H9 (cell line): ENCODE measurements at regions not wholly inside any gene's neighbourhood (a gene's known extent, or its start where the extent isn't known, plus 50 kb on each side); places are given as distances from the start of the nearest gene placed in this dataset.

Experiments used
- DNase-seq: peaks from one replicate; pipeline ENCODE4 v3.0.0-alpha.2; 2017
- H2AFZ ChIP-seq: one replicate; pipeline ENCODE4 v1.6.1; 2013; ENCODE audit warnings: mild to moderate bottlenecking, low read length, control low read depth, moderate library complexity
- H2AK5ac ChIP-seq: 2 replicates; pipeline ENCODE4 v1.6.1; 2013; ENCODE audit warnings: low read length, control low read depth, mixed read lengths; ENCODE audit not compliant: insufficient read length
- H2BK120ac ChIP-seq: one replicate; pipeline ENCODE4 v1.6.1; 2013; ENCODE audit warnings: low read depth, mild to moderate bottlenecking, low read length, control low read depth, inconsistent platforms; ENCODE audit not compliant: poor library complexity, severe bottlenecking
- H2BK12ac ChIP-seq: 2 replicates; pipeline ENCODE4 v1.6.1; 2013; ENCODE audit warnings: low read length, control low read depth, mixed read lengths, low read depth; ENCODE audit not compliant: insufficient read length
- H2BK15ac ChIP-seq: 2 replicates; pipeline ENCODE4 v1.6.1; 2013; ENCODE audit warnings: low read depth, low read length, control low read depth
- H2BK20ac ChIP-seq: one replicate; pipeline ENCODE4 v1.6.1; 2013; ENCODE audit warnings: low read depth, mild to moderate bottlenecking, low read length, control low read depth, inconsistent platforms; ENCODE audit not compliant: poor library complexity, severe bottlenecking
- H2BK5ac ChIP-seq: 2 replicates; pipeline ENCODE4 v1.6.1; 2013; ENCODE audit warnings: low read length, control low read depth, mixed read lengths; ENCODE audit not compliant: insufficient read length
- H3K14ac ChIP-seq: 2 replicates; pipeline ENCODE4 v1.6.1; 2013; ENCODE audit warnings: low read length, control low read depth; ENCODE audit not compliant: insufficient read depth
- H3K18ac ChIP-seq: 2 replicates; pipeline ENCODE4 v1.6.1; 2013; ENCODE audit warnings: low read depth, mild to moderate bottlenecking, mixed read lengths, low read length, control low read depth; ENCODE audit not compliant: insufficient read length
- H3K23ac ChIP-seq: 2 replicates; pipeline ENCODE4 v1.6.1; 2013; ENCODE audit warnings: low read length, control low read depth, mixed read lengths, low read depth; ENCODE audit not compliant: insufficient read length
- H3K23me2 ChIP-seq: 2 replicates; pipeline ENCODE4 v1.6.1; 2013; ENCODE audit warnings: low read depth, mild to moderate bottlenecking, mixed read lengths, low read length, control low read depth; ENCODE audit not compliant: insufficient read length, poor library complexity, severe bottlenecking
- H3K27ac ChIP-seq: 2 replicates; pipeline ENCODE4 v1.5.1; 2013; ENCODE audit warnings: low read length, control low read depth, mixed read lengths, low read depth; ENCODE audit not compliant: insufficient read length
- H3K27me3 ChIP-seq: 2 replicates; pipeline ENCODE4 v1.6.1; 2013; ENCODE audit warnings: low read length, control low read depth, inconsistent platforms; ENCODE audit not compliant: insufficient read depth
- H3K4ac ChIP-seq: 2 replicates; pipeline ENCODE4 v1.6.1; 2013; ENCODE audit warnings: low read depth, mild to moderate bottlenecking, control low read depth, inconsistent platforms, low read length, moderate library complexity
- H3K4me1 ChIP-seq: 2 replicates; pipeline ENCODE4 v1.6.1; 2013; ENCODE audit warnings: low read length, control low read depth, inconsistent platforms; ENCODE audit not compliant: insufficient read depth
- H3K4me2 ChIP-seq: 2 replicates; pipeline ENCODE4 v1.6.1; 2013; ENCODE audit warnings: low read length, control low read depth, mixed read lengths; ENCODE audit not compliant: insufficient read length, insufficient read depth
- H3K56ac ChIP-seq: 2 replicates; pipeline ENCODE4 v1.6.1; 2013; ENCODE audit warnings: low read depth, mild to moderate bottlenecking, mixed read lengths, low read length, control low read depth; ENCODE audit not compliant: insufficient read length
- H3K79me1 ChIP-seq: 2 replicates; pipeline ENCODE4 v1.6.1; 2013; ENCODE audit warnings: low read depth, mild to moderate bottlenecking, moderate library complexity, low read length, control low read depth, inconsistent platforms; ENCODE audit not compliant: insufficient read depth, poor library complexity, severe bottlenecking
- H3K79me2 ChIP-seq: 2 replicates; pipeline ENCODE4 v1.6.1; 2013; ENCODE audit warnings: low read length, control low read depth, inconsistent platforms; ENCODE audit not compliant: insufficient read depth
- H3K9ac ChIP-seq: 2 replicates; pipeline ENCODE4 v1.6.1; 2013; ENCODE audit warnings: low read length, control low read depth, mixed read lengths; ENCODE audit not compliant: insufficient read length; ENCODE audit errors: extremely low read depth
- H3K9me3 ChIP-seq: one replicate; pipeline ENCODE4 v1.6.1; 2013; ENCODE audit warnings: low read depth, low read length, inconsistent platforms; ENCODE audit not compliant: control insufficient read depth
- H3T11ph ChIP-seq: one replicate; pipeline ENCODE4 v1.6.1; 2013; ENCODE audit warnings: mild to moderate bottlenecking, low read length, control low read depth, inconsistent platforms
- H4K20me1 ChIP-seq: one replicate; pipeline ENCODE4 v1.6.1; 2013; ENCODE audit not compliant: control insufficient read depth, insufficient read length, insufficient read depth
- H4K5ac ChIP-seq: 2 replicates; pipeline ENCODE4 v1.6.1; 2013; ENCODE audit warnings: low read depth, mild to moderate bottlenecking, mixed read lengths, low read length, control low read depth; ENCODE audit not compliant: insufficient read length
- H4K8ac ChIP-seq: replicated peaks from 2 replicates; pipeline ENCODE4 v1.6.1; 2013; ENCODE audit warnings: low read length, control low read depth, mixed read lengths, low read depth; ENCODE audit not compliant: insufficient read length
- H4K91ac ChIP-seq: 2 replicates; pipeline ENCODE4 v1.6.1; 2013; ENCODE audit warnings: low read depth, mild to moderate bottlenecking, moderate library complexity, mixed read lengths, low read length, control low read depth; ENCODE audit not compliant: insufficient read length
- H3K27ac Mint-ChIP-seq, 3 experiments: 2 replicates in 2 of 3; 3 replicates in 1 of 3; pipeline ENCODE4 v1.8.0; 2020 to 2021; ENCODE audit warnings: mixed read lengths in 3 of 3, mild to moderate bottlenecking in 1 of 3, moderate library complexity in 1 of 3
- H3K27me3 Mint-ChIP-seq: 2 replicates; pipeline ENCODE4 v1.8.0; 2021; ENCODE audit warnings: low read depth, mild to moderate bottlenecking, moderate library complexity, mixed read lengths
- H3K36me3 Mint-ChIP-seq, 3 experiments: 2 replicates in 2 of 3; 3 replicates in 1 of 3; pipeline ENCODE4 v1.8.0; 2020 to 2021; ENCODE audit warnings: low read depth in 3 of 3, mixed read lengths in 3 of 3; ENCODE audit not compliant: insufficient read depth in 1 of 3
- H3K4me1 Mint-ChIP-seq, 2 experiments: 2 replicates each; pipeline ENCODE4 v1.8.0; 2020; ENCODE audit warnings: mixed read lengths in 2 of 2
- H3K4me3 Mint-ChIP-seq, 2 experiments: 2 replicates in 1 of 2; 3 replicates in 1 of 2; pipeline ENCODE4 v1.8.0; 2020 to 2021; ENCODE audit warnings: mild to moderate bottlenecking in 2 of 2, mixed read lengths in 2 of 2, moderate library complexity in 1 of 2
- H3K9me3 Mint-ChIP-seq, 2 experiments: 2 replicates in 1 of 2; 3 replicates in 1 of 2; pipeline ENCODE4 v1.8.0; 2020; ENCODE audit warnings: mild to moderate bottlenecking in 2 of 2, mixed read lengths in 2 of 2, moderate library complexity in 1 of 2
- WGBS: extraction: QIAGEN DNeasy Blood & Tissue Kit; methylation state at CpG from one replicate; pipeline ENCODE4 v1.1.7; 2013; ENCODE audit warnings: missing lambda C conversion rate, low lambda C conversion rate, mixed read lengths; ENCODE audit not compliant: insufficient read length; ENCODE audit errors: extremely low coverage; 5-methylcytosine and 5-hydroxymethylcytosine counted together
- TF ChIP-seq, protein P1 (sequence below): fragments of 200-600 bp; sonication (generic); conservative IDR thresholded peaks from 3 replicates; pipeline ENCODE4 v1.8.0; 2021; ENCODE audit warnings: antibody characterized with exemption, mild to moderate bottlenecking

DNA sequence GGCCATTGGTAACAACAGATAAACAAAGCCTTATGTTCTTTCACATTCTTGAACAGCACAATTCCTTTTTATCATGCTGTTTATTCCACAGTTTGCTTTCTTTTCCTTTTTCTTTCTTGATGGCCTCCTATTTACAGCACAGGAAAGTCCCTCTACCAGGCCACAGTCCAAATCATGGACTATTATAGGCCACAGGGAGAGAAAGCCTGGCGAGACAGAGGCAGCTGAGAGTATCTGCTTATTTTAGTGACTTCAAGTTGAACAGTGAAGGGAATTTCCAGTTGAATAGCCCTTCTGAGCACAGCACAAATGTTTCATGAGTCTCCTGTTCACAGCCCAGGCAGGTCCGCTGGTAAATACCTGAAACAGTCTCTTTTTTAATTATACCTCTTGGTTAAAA, 263.7 kb upstream of the ARID1B start:
- Histone ChIP-seq H3K79me2 (no peaks in the 10 kb centered on the region), H2AFZ (no peak overlapping the region), H3K56ac (no peak overlapping the region), H2BK5ac (no peak overlapping the region), H2BK120ac (no peak overlapping the region), H4K91ac (no peak overlapping the region), H3K27ac (no peak overlapping the region), H3K23ac (no peak overlapping the region), H3K9me3 (no peaks in the 10 kb centered on the region), H3K4me2 (no peak overlapping the region), H4K8ac (no peak overlapping the region), H3K27me3 (no peaks in the 10 kb centered on the region), H2BK12ac (no peak overlapping the region), H2AK5ac (no peak overlapping the region), H2BK20ac (no peak overlapping the region), H4K5ac (no peak overlapping the region), H3K14ac (no peak overlapping the region), H3K4me1 (no peaks in the 10 kb centered on the region), H3K79me1 (no peaks in the 10 kb centered on the region), H4K20me1 (no peaks in the 10 kb centered on the region), H3K4ac (no peak overlapping the region), H3K18ac (no peak overlapping the region), H3T11ph (no peak overlapping the region), H3K9ac (no peak overlapping the region), H3K23me2 (no peaks in the 10 kb centered on the region), H2BK15ac (no peak overlapping the region)
- H3K4me1 Mint-ChIP-seq: peaks cover 2 to 8% of the 10 kb centered on the region in 2 experiments; a peak in 2 of 4 replicates
- no peak overlapping the region for H3K4me3 Mint-ChIP-seq
- no peaks in the 10 kb centered on the region for H3K9me3 Mint-ChIP-seq
- H3K27me3 Mint-ChIP-seq: no peaks in the 10 kb centered on the region
- peaks cover 0 to 1% (median 0%) of the 10 kb centered on the region in 3 experiments; a peak in 1 of 7 replicates for H3K36me3 Mint-ChIP-seq
- WGBS: no CpG with 5 or more reads among the region's 2 CpGs
- no peak overlapping the region for H3K27ac Mint-ChIP-seq
- DNase-seq: no peak
- TF ChIP-seq, protein P1, sequence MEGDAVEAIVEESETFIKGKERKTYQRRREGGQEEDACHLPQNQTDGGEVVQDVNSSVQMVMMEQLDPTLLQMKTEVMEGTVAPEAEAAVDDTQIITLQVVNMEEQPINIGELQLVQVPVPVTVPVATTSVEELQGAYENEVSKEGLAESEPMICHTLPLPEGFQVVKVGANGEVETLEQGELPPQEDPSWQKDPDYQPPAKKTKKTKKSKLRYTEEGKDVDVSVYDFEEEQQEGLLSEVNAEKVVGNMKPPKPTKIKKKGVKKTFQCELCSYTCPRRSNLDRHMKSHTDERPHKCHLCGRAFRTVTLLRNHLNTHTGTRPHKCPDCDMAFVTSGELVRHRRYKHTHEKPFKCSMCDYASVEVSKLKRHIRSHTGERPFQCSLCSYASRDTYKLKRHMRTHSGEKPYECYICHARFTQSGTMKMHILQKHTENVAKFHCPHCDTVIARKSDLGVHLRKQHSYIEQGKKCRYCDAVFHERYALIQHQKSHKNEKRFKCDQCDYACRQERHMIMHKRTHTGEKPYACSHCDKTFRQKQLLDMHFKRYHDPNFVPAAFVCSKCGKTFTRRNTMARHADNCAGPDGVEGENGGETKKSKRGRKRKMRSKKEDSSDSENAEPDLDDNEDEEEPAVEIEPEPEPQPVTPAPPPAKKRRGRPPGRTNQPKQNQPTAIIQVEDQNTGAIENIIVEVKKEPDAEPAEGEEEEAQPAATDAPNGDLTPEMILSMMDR: no peak
